ENCODE measurements at regions not wholly inside any gene's neighbourhood (a gene's known extent, or its start where the extent isn't known, plus 50 kb on each side); places are given as distances from the start of the nearest gene placed in this dataset.

DNA sequence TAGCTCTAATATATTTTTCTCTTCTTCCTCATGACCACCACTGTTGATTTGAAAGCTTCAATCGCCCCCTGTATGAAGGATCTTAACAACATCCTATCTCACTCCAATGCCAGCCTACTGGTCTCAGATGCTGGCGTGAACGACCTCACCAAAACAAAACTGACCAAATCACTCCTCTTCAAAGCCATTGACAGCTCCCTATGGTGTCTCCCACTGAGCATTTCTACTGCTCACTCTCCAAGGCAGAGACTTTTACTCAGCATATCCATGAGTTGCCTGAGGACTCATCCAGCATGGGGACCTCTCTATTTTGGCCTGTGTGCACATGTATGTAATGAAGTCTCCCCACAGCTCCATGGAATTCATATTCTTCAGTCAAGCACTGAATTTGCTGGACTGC, 520.4 kb downstream of the TFAP2B start:
- Histone ChIP-seq H3K9me2 (replicated peaks; ENCODE audit: insufficient read depth, low read length) (no peaks in the 10 kb centered on the region), H4K20me1 (ENCODE audit: insufficient read depth, low read length) (no peaks in the 10 kb centered on the region), H3K36me3 (replicated peaks; ENCODE audit: insufficient read depth, low read length) (no peaks in the 10 kb centered on the region), H3K27me3 (replicated peaks; ENCODE audit: insufficient read depth, low read length) (no peaks in the 10 kb centered on the region), H3F3A (ENCODE audit: insufficient read depth, low read length) (no peaks in the 10 kb centered on the region), H2AFZ (ENCODE audit: low read length) (no peak overlapping the region), H3K4me1 (ENCODE audit: low read length) (no peaks in the 10 kb centered on the region), H3K4me3 (ENCODE audit: low read length) (no peak overlapping the region), H3K4me2 (ENCODE audit: low read depth, low read length) (no peak overlapping the region), H3K27ac (ENCODE audit: low read length) (no peak overlapping the region), H3K9me3 (replicated peaks; ENCODE audit: insufficient read depth, low read length) (no peaks in the 10 kb centered on the region), H3K9ac (ENCODE audit: low read length) (no peak overlapping the region), H3K79me2 (ENCODE audit: low read length) (no peaks in the 10 kb centered on the region)
- DNase-seq, result no peak
- TF ChIP-seq, protein P1, sequence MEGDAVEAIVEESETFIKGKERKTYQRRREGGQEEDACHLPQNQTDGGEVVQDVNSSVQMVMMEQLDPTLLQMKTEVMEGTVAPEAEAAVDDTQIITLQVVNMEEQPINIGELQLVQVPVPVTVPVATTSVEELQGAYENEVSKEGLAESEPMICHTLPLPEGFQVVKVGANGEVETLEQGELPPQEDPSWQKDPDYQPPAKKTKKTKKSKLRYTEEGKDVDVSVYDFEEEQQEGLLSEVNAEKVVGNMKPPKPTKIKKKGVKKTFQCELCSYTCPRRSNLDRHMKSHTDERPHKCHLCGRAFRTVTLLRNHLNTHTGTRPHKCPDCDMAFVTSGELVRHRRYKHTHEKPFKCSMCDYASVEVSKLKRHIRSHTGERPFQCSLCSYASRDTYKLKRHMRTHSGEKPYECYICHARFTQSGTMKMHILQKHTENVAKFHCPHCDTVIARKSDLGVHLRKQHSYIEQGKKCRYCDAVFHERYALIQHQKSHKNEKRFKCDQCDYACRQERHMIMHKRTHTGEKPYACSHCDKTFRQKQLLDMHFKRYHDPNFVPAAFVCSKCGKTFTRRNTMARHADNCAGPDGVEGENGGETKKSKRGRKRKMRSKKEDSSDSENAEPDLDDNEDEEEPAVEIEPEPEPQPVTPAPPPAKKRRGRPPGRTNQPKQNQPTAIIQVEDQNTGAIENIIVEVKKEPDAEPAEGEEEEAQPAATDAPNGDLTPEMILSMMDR (IDR thresholded peaks at IDR 0.05; ENCODE audit: low read length), result no peak
- TF ChIP-seq EZH2phosphoT487 (IDR thresholded peaks at IDR 0.05; ENCODE audit: low read length) (no peak), EZH2 (optimal IDR thresholded peaks at IDR 0.05; ENCODE audit: low read depth, low read length) (no peak)

GRCh38 chr6:51339728-51340127, 521.1 kb downstream of the TFAP2B start:
- H4K20me1 ChIP-seq (ENCODE audit: insufficient read depth, low read length), result no peaks in the 10 kb centered on the region
- DNase-seq, result no peak
- no peak overlapping the region for H3K4me2 ChIP-seq (ENCODE audit: low read depth, low read length)
- H3K9me2 ChIP-seq (replicated peaks; ENCODE audit: insufficient read depth, low read length), result no peaks in the 10 kb centered on the region
- no peaks in the 10 kb centered on the region for H3K36me3 ChIP-seq (replicated peaks; ENCODE audit: insufficient read depth, low read length)
- no peaks in the 10 kb centered on the region for H3K9me3 ChIP-seq (replicated peaks; ENCODE audit: insufficient read depth, low read length)
- no peak overlapping the region for H3K4me3 ChIP-seq (ENCODE audit: low read length)
- H3K27me3 ChIP-seq (replicated peaks; ENCODE audit: insufficient read depth, low read length), result no peaks in the 10 kb centered on the region
- H3K79me2 ChIP-seq (ENCODE audit: low read length), result no peaks in the 10 kb centered on the region
- H3K4me1 ChIP-seq (ENCODE audit: low read length), result no peaks in the 10 kb centered on the region
- no peaks in the 10 kb centered on the region for H3F3A ChIP-seq (ENCODE audit: insufficient read depth, low read length)
- H3K9ac ChIP-seq (ENCODE audit: low read length), result no peak overlapping the region
- no peak overlapping the region for H3K27ac ChIP-seq (ENCODE audit: low read length)
- H2AFZ ChIP-seq (ENCODE audit: low read length), result no peak overlapping the region
- TF ChIP-seq, protein P1 (IDR thresholded peaks at IDR 0.05; ENCODE audit: low read length), result no peak
- no peak for TF ChIP-seq EZH2 (optimal IDR thresholded peaks at IDR 0.05; ENCODE audit: low read depth, low read length)
- TF ChIP-seq EZH2phosphoT487 (IDR thresholded peaks at IDR 0.05; ENCODE audit: low read length), result no peak

DNA sequence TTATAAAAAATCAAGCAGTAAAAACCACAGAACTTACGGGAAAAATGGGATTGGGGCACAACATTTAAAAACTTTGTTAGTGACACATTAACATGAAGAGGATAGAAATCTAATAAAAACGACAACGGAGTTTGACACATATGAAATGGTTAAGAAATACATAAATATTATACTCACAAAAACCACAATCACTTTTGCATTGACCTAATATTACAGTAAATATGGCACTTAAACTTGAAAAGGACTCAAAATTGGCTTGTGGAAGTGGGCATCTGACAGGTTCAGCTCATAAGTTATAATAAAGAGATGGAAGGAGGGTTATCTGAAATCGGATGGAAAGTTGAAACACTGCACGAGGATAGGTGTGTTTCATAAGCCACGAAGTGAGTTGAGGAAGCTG, 523.7 kb downstream of the TFAP2B start:
- DNase-seq, result no peak
- no peaks in the 10 kb centered on the region for H3K79me2 ChIP-seq (ENCODE audit: low read length)
- H3K4me3 ChIP-seq (ENCODE audit: low read length), result no peak overlapping the region
- no peaks in the 10 kb centered on the region for H3F3A ChIP-seq (ENCODE audit: insufficient read depth, low read length)
- no peaks in the 10 kb centered on the region for H3K27me3 ChIP-seq (replicated peaks; ENCODE audit: insufficient read depth, low read length)
- no peaks in the 10 kb centered on the region for H4K20me1 ChIP-seq (ENCODE audit: insufficient read depth, low read length)
- no peak overlapping the region for H3K27ac ChIP-seq (ENCODE audit: low read length)
- no peaks in the 10 kb centered on the region for H3K4me1 ChIP-seq (ENCODE audit: low read length)
- no peaks in the 10 kb centered on the region for H3K9me3 ChIP-seq (replicated peaks; ENCODE audit: insufficient read depth, low read length)
- H2AFZ ChIP-seq (ENCODE audit: low read length), result no peak overlapping the region
- no peak for TF ChIP-seq EZH2 (optimal IDR thresholded peaks at IDR 0.05; ENCODE audit: low read depth, low read length)
- TF ChIP-seq EZH2phosphoT487 (IDR thresholded peaks at IDR 0.05; ENCODE audit: low read length), result no peak
- TF ChIP-seq, protein P1 (IDR thresholded peaks at IDR 0.05; ENCODE audit: low read length), result no peak
- H3K9ac ChIP-seq (ENCODE audit: low read length), result no peak overlapping the region
- no peak overlapping the region for H3K4me2 ChIP-seq (ENCODE audit: low read depth, low read length)
- H3K36me3 ChIP-seq (replicated peaks; ENCODE audit: insufficient read depth, low read length), result no peaks in the 10 kb centered on the region
- no peaks in the 10 kb centered on the region for H3K9me2 ChIP-seq (replicated peaks; ENCODE audit: insufficient read depth, low read length)
